Dedifferentiated amniotic fluid mesenchymal stem cell (primary cell): ENCODE measurements at regions not wholly inside any gene's neighbourhood (a gene's known extent, or its start where the extent isn't known, plus 50 kb on each side); places are given as distances from the start of the nearest gene placed in this dataset.

ENCODE experiments used
- DNase-seq: peaks from one replicate; pipeline ENCODE4 v3.0.0-alpha.2; 2016; ENCODE audit errors: extremely low spot score

- DNase-seq: no peak
These were observed 160.4 kb downstream of the AACS start for GRCh38 chr12:125225641-125226040.

- DNase-seq: no peak
These were observed 163.5 kb downstream of the AACS start for GRCh38 chr12:125228519-125229260.

- no peak for DNase-seq
These were observed 164.8 kb downstream of the AACS start for GRCh38 chr12:125229878-125230530.

GRCh38 chr12:125233319-125233718, 168.1 kb downstream of the AACS start:
- DNase-seq: no peak

GRCh38 chr12:125239563-125239962, 174.3 kb downstream of the AACS start:
- DNase-seq: no peak

- no peak for DNase-seq
These were observed 175.5 kb downstream of the AACS start for GRCh38 chr12:125240717-125241116.

- no peak for DNase-seq
These were observed 178.6 kb downstream of the AACS start for GRCh38 chr12:125243811-125244210.

GRCh38 chr12:125244338-125244737, 179.1 kb downstream of the AACS start:
- DNase-seq: no peak

GRCh38 chr12:125245581-125246557, 180.6 kb downstream of the AACS start:
- DNase-seq: no peak

GRCh38 chr12:125247477-125247876, 182.2 kb downstream of the AACS start:
- no peak for DNase-seq

GRCh38 chr12:125249066-125249824, 184.0 kb downstream of the AACS start:
- no peak for DNase-seq

GRCh38 chr12:125249932-125250331, 184.7 kb downstream of the AACS start:
- DNase-seq: no peak

GRCh38 chr12:125254236-125254635, 189.0 kb downstream of the AACS start:
- DNase-seq: no peak

- no peak for DNase-seq
These were observed 189.6 kb downstream of the AACS start for GRCh38 chr12:125254856-125255255.

- no peak for DNase-seq
These were observed 190.8 kb downstream of the AACS start for GRCh38 chr12:125255935-125256633.

- no peak for DNase-seq
These were observed 191.3 kb downstream of the AACS start for GRCh38 chr12:125256634-125256936.

- DNase-seq: no peak
These were observed 194.1 kb downstream of the AACS start for GRCh38 chr12:125259178-125259867.

- no peak for DNase-seq
These were observed 197.6 kb downstream of the AACS start for GRCh38 chr12:125262851-125263250.

- no peak for DNase-seq
These were observed 198.2 kb downstream of the AACS start for GRCh38 chr12:125263385-125263784.

- DNase-seq: no peak
These were observed 201.9 kb downstream of the AACS start for GRCh38 chr12:125267114-125267513.

GRCh38 chr12:125269276-125269675, 204.0 kb downstream of the AACS start:
- DNase-seq: no peak
